ENCODE measurements at regions not wholly inside any gene's neighbourhood (a gene's known extent, or its start where the extent isn't known, plus 50 kb on each side); places are given as distances from the start of the nearest gene placed in this dataset.
A peak's percentile ranks its signal among the peaks of the same experiment; 100 is the strongest.
"Not testable (repeated sequence)": the region's sequence is repeated elsewhere in the genome, so short reads cannot be mapped to it uniquely, and the experiment has no call there.

DNA sequence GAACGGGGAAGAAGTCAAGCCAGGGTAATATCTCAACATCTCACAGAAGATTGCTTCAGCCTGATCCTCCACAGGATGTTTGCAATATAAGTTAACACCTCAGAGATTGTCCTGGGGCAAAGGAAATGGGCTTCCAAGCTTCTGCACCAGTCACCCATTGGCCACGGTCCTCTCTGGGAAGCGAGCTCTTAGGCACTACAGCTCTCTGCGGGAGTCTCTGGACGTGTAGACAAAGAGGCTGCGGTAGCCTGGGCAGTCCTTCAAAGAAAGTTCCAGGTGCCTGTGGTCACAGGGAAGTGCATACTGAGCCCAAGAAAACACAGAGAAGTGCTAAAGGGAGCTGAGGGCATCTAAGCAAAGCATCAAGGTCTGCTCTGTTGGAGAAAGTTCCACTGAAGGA is 805.7 kb downstream of the DIAPH3 start:
- no peak for DNase-seq (ENCODE audit: low spot score)

GRCh38 chr13:59360108-59360507 is 803.6 kb downstream of the DIAPH3 start:
- no peak for DNase-seq (ENCODE audit: low spot score)

DNA sequence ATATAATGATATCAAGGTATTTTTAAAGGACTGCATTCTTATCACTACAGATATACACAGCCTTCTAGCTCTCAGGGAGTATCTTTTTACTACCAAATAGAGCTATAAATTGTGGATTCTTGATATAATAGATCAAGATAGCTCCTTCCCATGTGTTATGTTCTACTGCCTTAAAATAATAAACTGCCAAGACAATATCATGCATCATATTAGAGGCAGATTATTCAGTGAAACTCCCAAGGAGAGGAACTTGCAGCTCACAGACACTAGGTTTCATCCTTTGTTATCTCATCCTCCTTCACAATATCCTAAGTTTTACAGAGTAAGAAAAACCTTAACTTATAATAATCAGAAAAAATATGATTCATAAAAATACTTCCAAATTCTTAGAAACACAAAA is 802.8 kb downstream of the DIAPH3 start:
- DNase-seq (ENCODE audit: low spot score), result no peak

DNA sequence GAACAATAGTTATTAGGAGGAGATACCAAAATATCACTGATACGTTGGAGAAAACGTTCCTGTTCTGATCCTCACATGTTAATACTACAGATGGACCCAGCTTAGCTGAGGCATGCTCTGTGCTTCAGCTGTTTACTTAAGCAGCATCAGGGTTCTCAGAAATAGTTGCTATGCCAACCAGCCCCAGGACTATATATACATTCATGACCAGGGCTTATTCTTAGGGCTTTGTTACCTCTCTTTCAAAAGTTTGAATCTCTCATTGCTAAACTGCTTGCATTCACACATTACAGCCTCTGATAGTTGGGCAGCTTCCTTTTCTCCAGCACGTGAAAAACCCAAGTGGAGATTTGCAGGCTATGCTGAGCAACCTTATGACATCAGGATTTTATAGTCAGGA is 800.4 kb downstream of the DIAPH3 start:
- DNase-seq (ENCODE audit: low spot score), result no peak

DNA sequence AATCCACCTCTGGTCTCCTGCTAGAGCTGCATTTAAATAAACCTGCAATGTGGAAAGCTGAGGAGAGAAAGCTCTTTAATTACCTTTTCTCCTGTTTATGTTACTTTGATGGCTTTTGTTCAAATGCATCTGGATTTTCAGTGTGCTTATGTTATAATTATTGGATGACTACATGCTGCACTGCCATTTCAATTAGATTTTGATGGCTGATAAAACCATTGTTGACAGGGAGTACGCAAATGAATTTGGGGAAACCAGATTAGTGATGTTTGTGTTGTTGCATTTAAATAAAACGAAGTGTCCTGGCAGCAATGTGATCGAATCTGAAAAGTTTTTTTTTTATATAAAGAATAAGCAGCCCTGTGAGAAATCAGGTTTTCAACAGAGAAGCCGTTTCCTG is 799.8 kb downstream of the DIAPH3 start:
- no peak for DNase-seq (ENCODE audit: low spot score)

DNA sequence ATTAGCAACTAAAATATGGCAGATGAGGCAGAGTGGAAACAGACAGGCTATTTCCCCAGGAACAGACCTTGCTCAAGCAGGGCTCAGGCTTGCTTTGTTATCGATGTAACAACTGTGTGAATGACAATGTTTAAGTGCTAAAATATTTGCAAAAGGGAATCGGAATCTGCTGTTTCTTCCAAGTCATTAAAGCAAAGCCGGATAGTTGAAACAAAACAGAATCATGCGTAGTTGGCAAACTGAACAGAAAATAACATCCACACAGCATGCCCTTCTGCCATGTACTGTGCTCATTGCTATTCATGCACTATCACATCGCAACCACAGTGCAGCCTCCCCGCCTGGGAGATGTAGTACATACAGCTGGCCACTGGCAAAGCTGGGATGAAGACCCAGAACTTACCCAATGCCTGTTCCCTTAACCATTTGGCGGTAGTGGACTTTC is 799.1 kb downstream of the DIAPH3 start:
- DNase-seq (ENCODE audit: low spot score), result no peak

DNA sequence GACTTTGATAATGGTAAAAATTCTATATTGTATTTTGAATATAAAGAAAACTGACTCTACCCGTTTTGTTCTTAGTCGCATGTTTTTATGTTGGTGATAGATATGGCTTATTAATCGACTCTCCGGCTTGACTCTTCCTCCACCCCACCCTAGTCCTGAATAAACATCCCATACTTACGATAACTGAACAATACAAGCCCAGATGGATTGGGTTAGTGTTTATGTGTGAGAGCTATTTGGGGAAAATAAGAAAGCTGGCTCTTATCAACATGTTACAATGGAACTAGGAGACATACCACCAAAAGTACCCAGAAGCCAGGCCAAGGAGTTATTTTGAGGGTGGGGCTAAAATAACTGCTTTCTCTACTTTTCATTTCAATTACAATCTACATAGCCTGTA is 796.3 kb downstream of the DIAPH3 start:
- no peak for DNase-seq (ENCODE audit: low spot score)

DNA sequence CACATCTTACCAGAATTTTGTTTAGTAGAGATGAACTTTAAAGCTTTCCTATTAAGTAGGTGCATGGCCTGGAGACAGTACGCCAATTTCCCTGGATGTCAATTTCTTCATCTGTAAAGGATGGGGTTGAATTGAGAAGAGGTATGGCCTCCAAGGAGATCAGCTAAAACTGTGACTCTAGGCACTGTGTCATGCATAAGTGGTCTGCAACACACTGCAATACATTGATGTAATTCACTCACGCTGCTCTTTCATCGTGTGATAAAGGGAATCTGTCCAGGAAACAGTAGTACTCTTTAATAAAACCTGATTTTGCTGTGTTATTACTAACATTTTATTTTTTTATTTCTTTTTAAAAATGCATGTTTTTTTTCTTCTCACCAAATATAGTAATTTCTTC is 795.8 kb downstream of the DIAPH3 start:
- DNase-seq (ENCODE audit: low spot score), result no peak

DNA sequence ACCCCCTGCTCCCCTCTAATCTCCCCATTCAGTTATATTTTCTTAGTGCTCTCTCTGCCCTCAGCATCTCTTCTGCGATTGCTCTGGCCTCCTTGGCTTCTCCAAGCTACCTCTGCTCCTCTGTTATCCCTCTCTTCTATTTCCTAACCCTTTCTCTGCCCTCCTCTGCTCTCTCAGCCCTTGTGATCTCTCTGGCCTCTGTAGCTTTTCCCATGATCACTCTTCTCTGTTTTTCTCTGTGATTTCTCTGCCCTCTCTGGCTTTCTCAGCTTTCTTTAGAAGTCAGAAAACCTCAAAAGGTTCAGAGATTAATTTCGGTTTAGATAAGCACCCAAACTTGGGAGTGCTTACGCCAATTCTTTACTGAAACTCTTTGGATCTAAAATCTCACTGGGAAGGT is 795.0 kb downstream of the DIAPH3 start:
- DNase-seq (ENCODE audit: low spot score), result no peak

- no peak for DNase-seq (ENCODE audit: low spot score)
Observed at GRCh38 chr13:59371229-59371628, 792.5 kb downstream of the DIAPH3 start.

GRCh38 chr13:59373341-59373740 is 790.4 kb downstream of the DIAPH3 start:
- DNase-seq (ENCODE audit: low spot score), result no peak

GRCh38 chr13:59374691-59375090 is 789.0 kb downstream of the DIAPH3 start:
- no peak for DNase-seq (ENCODE audit: low spot score)

DNA sequence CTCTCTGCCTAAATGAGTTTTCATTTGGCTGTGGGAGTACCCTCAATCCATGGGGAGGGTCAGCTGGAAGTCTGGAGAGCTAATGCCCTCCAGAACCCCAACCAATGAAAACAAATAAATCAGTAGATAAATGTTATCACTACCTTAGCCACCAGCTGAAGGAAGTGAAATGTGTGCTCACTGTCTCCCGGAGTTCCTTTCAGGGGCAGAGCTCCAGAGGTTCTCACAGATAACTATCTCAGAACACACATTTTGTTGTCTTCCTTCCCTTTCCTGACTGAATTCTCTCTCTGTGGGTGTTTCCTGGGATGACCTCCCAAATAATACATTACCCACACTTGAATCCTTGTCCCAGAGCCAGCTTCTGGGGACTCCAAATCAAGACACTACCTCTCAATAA is 779.6 kb downstream of the DIAPH3 start:
- no peak for DNase-seq (ENCODE audit: low spot score)

DNA sequence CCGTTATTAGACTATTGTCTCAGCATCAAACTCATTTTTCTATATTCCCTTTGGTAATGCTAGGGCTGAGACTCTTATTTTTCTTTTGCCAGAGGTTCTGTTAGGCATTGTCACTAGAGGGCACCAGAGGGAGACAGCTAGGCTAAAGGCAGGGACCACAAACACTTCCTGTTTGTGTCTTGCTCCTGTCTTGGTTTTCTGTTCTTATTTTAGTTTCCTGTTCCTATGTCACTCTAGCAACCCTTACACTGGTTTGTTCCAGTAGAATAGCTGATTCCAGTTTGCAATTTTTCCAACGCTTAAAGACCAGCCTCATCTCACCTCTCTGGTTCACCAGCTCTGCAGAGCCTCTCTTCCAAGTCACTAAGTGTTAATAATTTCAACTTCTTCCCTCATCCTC is 772.0 kb downstream of the DIAPH3 start:
- DNase-seq (ENCODE audit: low spot score), result peak; percentile 29

- no peak for DNase-seq (ENCODE audit: low spot score)
Observed at GRCh38 chr13:59392328-59392727, 771.4 kb downstream of the DIAPH3 start.

- no peak for DNase-seq (ENCODE audit: low spot score)
Observed at GRCh38 chr13:59394496-59394895, 769.2 kb downstream of the DIAPH3 start.

- no peak for DNase-seq (ENCODE audit: low spot score)
Observed at GRCh38 chr13:59398127-59398526, 765.6 kb downstream of the DIAPH3 start.

- DNase-seq (ENCODE audit: low spot score), result no peak
Observed at GRCh38 chr13:59398661-59399060, 765.1 kb downstream of the DIAPH3 start.

GRCh38 chr13:59399513-59399912 is 764.2 kb downstream of the DIAPH3 start:
- DNase-seq (ENCODE audit: low spot score), result no peak

- DNase-seq (ENCODE audit: low spot score), result no peak
Observed at GRCh38 chr13:59404331-59404730, 759.4 kb downstream of the DIAPH3 start.

DNA sequence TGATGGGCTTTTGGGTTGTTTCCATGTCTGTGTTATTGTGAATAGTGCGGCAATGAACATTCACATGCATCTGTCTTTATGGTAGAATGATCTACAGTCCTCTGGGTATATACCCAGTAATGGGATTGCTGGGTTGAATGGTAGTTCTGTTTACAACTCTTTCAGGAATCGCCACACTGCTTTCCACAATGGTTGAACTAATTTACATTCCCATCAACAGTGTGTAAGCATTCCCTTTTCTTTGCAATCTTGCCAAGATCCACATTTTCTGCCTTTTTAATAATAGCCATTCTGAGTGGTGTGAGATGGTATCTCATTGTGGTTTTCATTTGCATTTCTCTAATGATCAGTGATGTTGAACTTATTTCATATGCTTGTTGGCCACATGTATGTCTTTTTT is 756.5 kb downstream of the DIAPH3 start:
- not testable (repeated sequence) for DNase-seq (ENCODE audit: low spot score)

DNA sequence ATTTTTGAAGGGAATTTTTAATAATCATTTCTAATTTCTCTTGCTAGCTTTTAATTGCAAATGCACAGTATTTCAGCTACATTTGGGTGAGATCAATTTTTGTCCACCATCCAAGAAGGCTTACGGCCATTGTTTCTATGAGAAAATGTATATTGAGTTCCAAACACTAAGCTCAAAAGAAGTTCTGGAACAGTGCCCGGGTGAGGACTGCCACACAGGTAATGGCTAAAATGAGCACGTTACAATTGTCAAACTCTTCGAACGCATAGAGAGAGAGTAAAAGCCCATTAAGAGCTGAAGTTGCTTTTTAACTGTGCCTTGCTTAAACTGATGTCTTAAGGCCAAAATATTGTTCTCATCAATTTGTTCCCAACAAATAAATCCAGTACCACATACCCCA is 755.0 kb downstream of the DIAPH3 start:
- DNase-seq (ENCODE audit: low spot score), result no peak

DNA sequence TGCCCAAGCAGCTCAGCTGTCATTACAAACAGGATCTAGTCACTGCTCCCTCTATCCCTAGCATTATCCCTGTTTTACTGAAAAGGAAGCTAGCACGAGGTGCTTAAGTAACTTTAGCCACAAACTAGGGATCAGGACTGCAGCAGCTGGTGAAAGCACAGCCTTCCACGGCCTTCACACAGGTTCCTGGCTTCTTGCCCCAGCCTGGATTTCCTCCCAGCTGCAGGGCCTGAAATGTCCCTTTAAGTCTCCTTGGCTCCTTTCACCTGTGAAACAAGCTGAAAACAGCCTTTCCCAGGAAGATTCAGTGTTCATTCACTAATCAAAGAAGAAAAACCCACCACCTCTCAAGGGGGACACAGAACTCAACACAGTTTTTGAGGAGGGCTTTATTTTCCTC is 754.5 kb downstream of the DIAPH3 start:
- DNase-seq (ENCODE audit: low spot score), result no peak

DNA sequence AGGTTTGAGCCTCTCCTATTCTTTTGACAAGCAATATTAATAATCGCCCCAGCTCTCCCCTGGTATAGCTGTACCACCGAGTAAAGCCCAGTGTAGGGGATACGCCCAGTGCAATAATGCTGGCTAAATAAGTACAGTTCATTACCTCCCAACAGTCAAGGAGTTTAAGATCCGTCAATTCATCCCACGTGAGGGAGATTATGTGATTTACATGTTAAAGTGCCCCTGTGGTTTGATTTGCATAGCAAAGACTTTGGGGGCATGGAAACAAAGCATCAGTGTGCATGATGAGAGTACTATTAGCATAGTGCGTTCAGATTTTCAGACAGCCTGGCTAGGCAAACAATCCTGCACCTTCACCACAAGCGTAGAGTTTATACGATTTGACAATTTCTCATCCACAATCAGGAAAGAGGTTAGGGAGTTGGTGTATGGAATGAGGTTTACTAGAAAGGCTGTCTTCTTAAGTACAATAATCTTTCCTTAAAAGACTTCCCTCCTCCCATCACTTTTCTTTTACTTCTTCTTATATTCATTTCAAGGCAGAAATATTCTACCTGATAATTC is 754.0 kb downstream of the DIAPH3 start:
- DNase-seq (ENCODE audit: low spot score), result no peak

DNA sequence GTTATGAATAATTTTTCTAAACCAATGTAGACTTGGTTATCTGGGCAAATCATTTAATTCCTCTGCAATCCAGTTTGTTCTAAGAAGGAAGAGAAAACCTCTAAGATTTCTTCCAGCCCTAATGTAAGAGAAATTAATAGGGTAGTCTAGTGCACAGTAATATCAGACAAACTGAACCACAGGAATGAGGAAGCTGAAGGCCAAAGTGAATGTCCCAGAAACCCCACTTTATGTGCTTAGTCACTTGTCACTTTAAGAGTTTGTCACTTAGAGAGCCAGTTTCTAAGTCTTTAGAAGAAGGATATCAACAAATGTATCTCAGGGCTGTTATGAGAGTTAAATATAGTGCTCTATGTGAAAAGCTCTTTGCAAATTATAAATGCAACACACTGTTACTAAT is 750.6 kb downstream of the DIAPH3 start:
- DNase-seq (ENCODE audit: low spot score), result no peak
